T-helper 2 cell treated with Interferon-gamma antibody and Interleukin-4, amounts not matched to agents 5 μg/mL and 100 μg/mL, for 36 hours (primary cell): ENCODE measurements at regions not wholly inside any gene's neighbourhood (a gene's known extent, or its start where the extent isn't known, plus 50 kb on each side); places are given as distances from the start of the nearest gene placed in this dataset.
"Not testable (repeated sequence)": the region's sequence is repeated elsewhere in the genome, so short reads cannot be mapped to it uniquely, and the experiment has no call there.

Experiments used
- DNase-seq: peaks from one replicate; pipeline ENCODE4 v3.0.0; 2021; ENCODE audit warnings: low spot score
- H3K27ac Mint-ChIP-seq: one replicate; pipeline ENCODE4 v1.8.0; 2021; ENCODE audit warnings: mild to moderate bottlenecking, mixed read lengths
- H3K27me3 Mint-ChIP-seq: one replicate; pipeline ENCODE4 v1.8.0; 2021; ENCODE audit warnings: low read depth, mixed read lengths
- H3K36me3 Mint-ChIP-seq: one replicate; pipeline ENCODE4 v1.8.0; 2021; ENCODE audit warnings: low read depth, mixed read lengths
- H3K4me1 Mint-ChIP-seq: one replicate; pipeline ENCODE4 v1.8.0; 2021; ENCODE audit warnings: low read depth, mixed read lengths
- H3K4me3 Mint-ChIP-seq: one replicate; pipeline ENCODE4 v1.8.0; 2022; ENCODE audit warnings: mild to moderate bottlenecking, moderate library complexity, mixed read lengths
- H3K9me3 Mint-ChIP-seq: one replicate; pipeline ENCODE4 v1.8.0; 2021; ENCODE audit warnings: mixed read lengths

GRCh38 chr9:42341860-42342259 is 158.4 kb downstream of the SPATA31A6 start:
- not testable (repeated sequence) for H3K27ac Mint-ChIP-seq, H3K27me3 Mint-ChIP-seq, H3K4me3 Mint-ChIP-seq, DNase-seq, H3K4me1 Mint-ChIP-seq, H3K9me3 Mint-ChIP-seq, H3K36me3 Mint-ChIP-seq

GRCh38 chr9:42342297-42342696 is 158.8 kb downstream of the SPATA31A6 start:
- H3K36me3 Mint-ChIP-seq, H3K9me3 Mint-ChIP-seq, DNase-seq, H3K4me3 Mint-ChIP-seq, H3K27ac Mint-ChIP-seq, H3K4me1 Mint-ChIP-seq, H3K27me3 Mint-ChIP-seq: not testable (repeated sequence)

GRCh38 chr9:42344508-42344907 is 161.0 kb downstream of the SPATA31A6 start:
- H3K9me3 Mint-ChIP-seq, DNase-seq, H3K27ac Mint-ChIP-seq, H3K27me3 Mint-ChIP-seq, H3K36me3 Mint-ChIP-seq, H3K4me1 Mint-ChIP-seq, H3K4me3 Mint-ChIP-seq: not testable (repeated sequence)

- H3K27ac Mint-ChIP-seq, DNase-seq, H3K4me3 Mint-ChIP-seq, H3K36me3 Mint-ChIP-seq, H3K4me1 Mint-ChIP-seq, H3K27me3 Mint-ChIP-seq, H3K9me3 Mint-ChIP-seq: not testable (repeated sequence)
These were observed 163.5 kb downstream of the SPATA31A6 start for GRCh38 chr9:42346916-42347315.

GRCh38 chr9:42349181-42349580 is 165.7 kb downstream of the SPATA31A6 start:
- H3K36me3 Mint-ChIP-seq, DNase-seq, H3K4me3 Mint-ChIP-seq, H3K27ac Mint-ChIP-seq, H3K27me3 Mint-ChIP-seq, H3K9me3 Mint-ChIP-seq, H3K4me1 Mint-ChIP-seq: not testable (repeated sequence)

- not testable (repeated sequence) for H3K36me3 Mint-ChIP-seq, H3K27ac Mint-ChIP-seq, H3K27me3 Mint-ChIP-seq, H3K4me3 Mint-ChIP-seq, H3K4me1 Mint-ChIP-seq, H3K9me3 Mint-ChIP-seq, DNase-seq
These were observed 167.0 kb downstream of the SPATA31A6 start for GRCh38 chr9:42350412-42350811.

- not testable (repeated sequence) for DNase-seq, H3K9me3 Mint-ChIP-seq, H3K36me3 Mint-ChIP-seq, H3K4me1 Mint-ChIP-seq, H3K27ac Mint-ChIP-seq, H3K4me3 Mint-ChIP-seq
- H3K27me3 Mint-ChIP-seq = peaks cover 18% of the 10 kb centered on the region
These were observed 174.3 kb downstream of the SPATA31A6 start for GRCh38 chr9:42357604-42358373.

- not testable (repeated sequence) for H3K27ac Mint-ChIP-seq, H3K4me3 Mint-ChIP-seq, DNase-seq, H3K4me1 Mint-ChIP-seq, H3K9me3 Mint-ChIP-seq, H3K36me3 Mint-ChIP-seq
- H3K27me3 Mint-ChIP-seq = peaks cover 18% of the 10 kb centered on the region
These were observed 175.3 kb downstream of the SPATA31A6 start for GRCh38 chr9:42358626-42359247.

GRCh38 chr9:42364410-42365243 is 181.2 kb downstream of the SPATA31A6 start:
- not testable (repeated sequence) for DNase-seq, H3K9me3 Mint-ChIP-seq, H3K27me3 Mint-ChIP-seq, H3K36me3 Mint-ChIP-seq, H3K4me1 Mint-ChIP-seq, H3K4me3 Mint-ChIP-seq, H3K27ac Mint-ChIP-seq

- H3K4me1 Mint-ChIP-seq, H3K36me3 Mint-ChIP-seq, DNase-seq, H3K27me3 Mint-ChIP-seq, H3K27ac Mint-ChIP-seq, H3K9me3 Mint-ChIP-seq, H3K4me3 Mint-ChIP-seq: not testable (repeated sequence)
These were observed 181.9 kb downstream of the SPATA31A6 start for GRCh38 chr9:42365244-42365945.

- H3K4me3 Mint-ChIP-seq, H3K36me3 Mint-ChIP-seq, H3K9me3 Mint-ChIP-seq, DNase-seq, H3K27me3 Mint-ChIP-seq, H3K4me1 Mint-ChIP-seq, H3K27ac Mint-ChIP-seq: not testable (repeated sequence)
These were observed 184.9 kb downstream of the SPATA31A6 start for GRCh38 chr9:42368279-42368881.

GRCh38 chr9:42370172-42370571 is 186.7 kb downstream of the SPATA31A6 start:
- H3K27me3 Mint-ChIP-seq, H3K4me3 Mint-ChIP-seq, H3K4me1 Mint-ChIP-seq, DNase-seq, H3K36me3 Mint-ChIP-seq, H3K27ac Mint-ChIP-seq: not testable (repeated sequence)
- H3K9me3 Mint-ChIP-seq = peaks cover 11% of the 10 kb centered on the region

- not testable (repeated sequence) for H3K36me3 Mint-ChIP-seq, H3K27me3 Mint-ChIP-seq, H3K9me3 Mint-ChIP-seq, H3K27ac Mint-ChIP-seq, H3K4me3 Mint-ChIP-seq, DNase-seq, H3K4me1 Mint-ChIP-seq
These were observed 188.0 kb downstream of the SPATA31A6 start for GRCh38 chr9:42371417-42371816.
